ENCODE measurements at regions not wholly inside any gene's neighbourhood (a gene's known extent, or its start where the extent isn't known, plus 50 kb on each side); places are given as distances from the start of the nearest gene placed in this dataset.

GRCh38 chr12:132385923-132386751, 56.7 kb upstream of the GALNT9 start:
- DNase-seq (ENCODE audit: low read depth) = no peak
- TF ChIP-seq, protein P1, sequence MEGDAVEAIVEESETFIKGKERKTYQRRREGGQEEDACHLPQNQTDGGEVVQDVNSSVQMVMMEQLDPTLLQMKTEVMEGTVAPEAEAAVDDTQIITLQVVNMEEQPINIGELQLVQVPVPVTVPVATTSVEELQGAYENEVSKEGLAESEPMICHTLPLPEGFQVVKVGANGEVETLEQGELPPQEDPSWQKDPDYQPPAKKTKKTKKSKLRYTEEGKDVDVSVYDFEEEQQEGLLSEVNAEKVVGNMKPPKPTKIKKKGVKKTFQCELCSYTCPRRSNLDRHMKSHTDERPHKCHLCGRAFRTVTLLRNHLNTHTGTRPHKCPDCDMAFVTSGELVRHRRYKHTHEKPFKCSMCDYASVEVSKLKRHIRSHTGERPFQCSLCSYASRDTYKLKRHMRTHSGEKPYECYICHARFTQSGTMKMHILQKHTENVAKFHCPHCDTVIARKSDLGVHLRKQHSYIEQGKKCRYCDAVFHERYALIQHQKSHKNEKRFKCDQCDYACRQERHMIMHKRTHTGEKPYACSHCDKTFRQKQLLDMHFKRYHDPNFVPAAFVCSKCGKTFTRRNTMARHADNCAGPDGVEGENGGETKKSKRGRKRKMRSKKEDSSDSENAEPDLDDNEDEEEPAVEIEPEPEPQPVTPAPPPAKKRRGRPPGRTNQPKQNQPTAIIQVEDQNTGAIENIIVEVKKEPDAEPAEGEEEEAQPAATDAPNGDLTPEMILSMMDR (conservative IDR thresholded peaks at IDR 0.05; ENCODE audit: low read depth, low read length) = no peak
- H3K4me3 ChIP-seq (ENCODE audit: low read depth, low read length) = no peak overlapping the region

- no peak for DNase-seq (ENCODE audit: low read depth)
- H3K4me3 ChIP-seq (ENCODE audit: low read depth, low read length) = no peak overlapping the region
- TF ChIP-seq, protein P1 (conservative IDR thresholded peaks at IDR 0.05; ENCODE audit: low read depth, low read length) = no peak
Measured at GRCh38 chr12:132384916-132385774, 55.8 kb upstream of the GALNT9 start.

DNA sequence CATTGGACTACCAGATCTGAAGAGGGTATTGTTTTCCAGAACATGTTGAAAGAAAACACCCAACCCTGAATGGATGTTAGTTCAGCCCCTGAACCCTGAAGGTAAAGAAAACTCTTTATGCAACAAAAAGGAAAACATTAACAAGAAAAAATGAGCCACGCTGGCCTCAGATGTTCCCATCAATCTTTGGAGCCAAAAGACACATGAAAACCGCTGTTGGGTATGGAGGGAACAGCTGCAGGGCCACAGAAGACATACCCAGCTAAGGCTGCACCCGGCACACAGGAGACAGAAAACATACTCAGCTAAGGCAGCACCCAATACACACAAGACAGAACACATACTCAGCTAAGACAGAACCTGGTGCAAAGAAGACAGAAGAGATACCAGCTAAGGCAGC, 51.3 kb upstream of the GALNT9 start:
- no peak overlapping the region for H3K4me3 ChIP-seq (ENCODE audit: low read depth, low read length)
- TF ChIP-seq, protein P1 (conservative IDR thresholded peaks at IDR 0.05; ENCODE audit: low read depth, low read length) = no peak
- DNase-seq (ENCODE audit: low read depth) = no peak

DNA sequence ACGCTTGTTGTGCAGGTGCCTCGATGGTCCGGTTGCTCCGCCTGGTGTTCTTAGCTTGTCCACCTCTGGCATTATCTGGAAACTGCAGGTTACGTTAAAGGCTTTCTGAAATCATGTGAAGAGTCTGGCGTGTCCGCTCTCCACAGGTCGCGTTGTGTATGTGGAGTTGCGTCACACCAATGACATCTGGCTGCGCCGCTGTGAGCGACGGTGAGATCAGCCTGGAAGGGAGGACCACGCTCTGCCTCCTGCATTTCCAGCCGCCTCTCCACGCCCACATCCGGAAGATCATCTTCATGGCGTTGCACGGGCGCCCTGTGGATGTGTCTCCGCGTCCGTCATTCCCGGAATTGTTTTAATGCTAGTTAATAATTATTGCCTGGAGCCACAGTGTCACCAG, 50.6 kb upstream of the GALNT9 start:
- H3K4me3 ChIP-seq (ENCODE audit: low read depth, low read length) = no peak overlapping the region
- TF ChIP-seq, protein P1 (conservative IDR thresholded peaks at IDR 0.05; ENCODE audit: low read depth, low read length) = no peak
- DNase-seq (ENCODE audit: low read depth) = no peak

DNA sequence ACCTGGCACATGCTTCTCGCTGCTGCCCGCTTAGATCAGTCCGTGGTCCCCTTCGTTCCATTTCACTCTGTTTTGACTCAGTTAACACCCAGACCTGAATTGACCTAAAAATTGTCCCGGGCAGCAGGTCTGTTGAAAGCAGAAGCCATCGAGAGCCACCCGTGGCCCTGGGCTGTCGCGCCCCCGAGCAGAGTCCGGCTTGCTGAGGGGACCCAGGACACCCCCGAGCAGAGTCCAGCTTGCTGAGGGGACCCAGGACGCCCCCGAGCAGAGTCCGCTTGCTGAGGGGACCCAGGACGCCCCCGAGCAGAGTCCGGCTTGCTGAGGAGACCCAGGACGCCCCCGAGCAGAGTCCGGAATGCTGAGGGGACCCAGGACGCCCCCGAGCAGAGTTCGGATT, 50.2 kb upstream of the GALNT9 start:
- DNase-seq (ENCODE audit: low read depth) = no peak
- H3K4me3 ChIP-seq (ENCODE audit: low read depth, low read length) = no peak overlapping the region
- TF ChIP-seq, protein P1 (conservative IDR thresholded peaks at IDR 0.05; ENCODE audit: low read depth, low read length) = no peak

Data from epithelial cell of proximal tubule (primary cell).